ENCODE measurements at regions not wholly inside any gene's neighbourhood (a gene's known extent, or its start where the extent isn't known, plus 50 kb on each side); places are given as distances from the start of the nearest gene placed in this dataset.
"Not testable (repeated sequence)": the region's sequence is repeated elsewhere in the genome, so short reads cannot be mapped to it uniquely, and the experiment has no call there.

- DNase-seq (ENCODE audit: low spot score), result no peak
These were observed 702.7 kb downstream of the EPHA7 start for GRCh38 chr6:92716638-92717037.

DNA sequence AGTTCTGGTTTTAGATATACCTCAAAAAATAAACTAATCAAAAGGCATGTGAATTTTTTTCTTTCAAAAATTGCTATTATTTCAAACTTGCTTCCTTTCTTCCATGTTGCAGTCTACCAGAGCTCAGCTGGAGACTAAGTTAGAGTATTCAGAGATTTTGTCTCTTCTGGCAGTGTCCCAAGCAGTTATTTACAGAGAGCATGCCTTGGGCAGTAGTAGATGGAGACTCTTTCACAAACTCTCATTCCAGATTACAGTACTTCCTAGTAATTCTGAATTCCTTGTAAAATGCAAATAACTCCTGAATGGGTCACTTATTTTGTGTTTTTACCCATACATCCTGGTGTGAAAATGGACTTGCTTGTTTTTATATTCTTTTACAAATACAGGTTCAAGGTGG lies 703.4 kb downstream of the EPHA7 start:
- DNase-seq (ENCODE audit: low spot score), result no peak

GRCh38 chr6:92714346-92714745 lies 705.0 kb downstream of the EPHA7 start:
- DNase-seq (ENCODE audit: low spot score), result no peak

DNA sequence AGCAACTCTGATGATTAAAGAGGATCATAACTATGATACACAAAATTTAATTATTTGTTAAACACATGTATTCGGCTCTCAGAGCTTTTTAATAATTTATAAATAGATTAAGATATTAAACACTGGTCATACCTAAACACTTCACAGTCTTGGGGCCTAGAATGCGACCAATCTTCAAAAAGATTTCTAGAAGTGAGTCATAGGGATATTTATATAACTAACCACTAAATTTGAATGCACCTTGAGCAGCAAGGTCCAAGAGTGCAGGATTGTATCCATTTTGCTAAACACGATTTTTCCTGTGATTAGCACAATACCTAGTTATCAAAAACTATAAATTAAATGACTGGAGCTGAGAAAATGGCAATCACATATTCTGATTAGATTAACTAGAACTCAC lies 709.3 kb downstream of the EPHA7 start:
- DNase-seq (ENCODE audit: low spot score), result no peak

GRCh38 chr6:92708945-92709344 lies 710.4 kb downstream of the EPHA7 start:
- DNase-seq (ENCODE audit: low spot score), result no peak

GRCh38 chr6:92708270-92708669 lies 711.1 kb downstream of the EPHA7 start:
- DNase-seq (ENCODE audit: low spot score), result no peak

DNA sequence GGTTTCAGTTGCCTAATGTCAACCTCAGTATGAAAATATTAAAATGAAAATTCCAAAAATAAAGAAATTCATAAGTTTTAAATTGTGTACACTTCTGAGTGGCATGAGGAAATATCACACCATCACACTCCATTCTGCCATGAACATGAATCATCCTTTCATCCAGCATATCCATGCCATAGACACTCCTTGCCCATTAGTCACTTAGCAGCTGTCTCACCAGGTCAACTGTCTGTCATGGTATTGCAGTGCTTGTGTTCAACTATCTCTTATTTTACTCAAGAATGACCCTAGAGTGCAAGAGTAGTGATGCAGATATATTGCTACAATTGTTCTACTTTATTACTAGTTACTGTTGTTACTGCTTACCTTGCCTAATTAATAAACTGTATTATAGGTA lies 712.4 kb downstream of the EPHA7 start:
- no peak for DNase-seq (ENCODE audit: low spot score)

GRCh38 chr6:92701425-92702096 lies 717.8 kb downstream of the EPHA7 start:
- DNase-seq (ENCODE audit: low spot score), result no peak

- no peak for DNase-seq (ENCODE audit: low spot score)
These were observed 718.9 kb downstream of the EPHA7 start for GRCh38 chr6:92700411-92700810.

- no peak for DNase-seq (ENCODE audit: low spot score)
These were observed 728.3 kb downstream of the EPHA7 start for GRCh38 chr6:92690997-92691599.

DNA sequence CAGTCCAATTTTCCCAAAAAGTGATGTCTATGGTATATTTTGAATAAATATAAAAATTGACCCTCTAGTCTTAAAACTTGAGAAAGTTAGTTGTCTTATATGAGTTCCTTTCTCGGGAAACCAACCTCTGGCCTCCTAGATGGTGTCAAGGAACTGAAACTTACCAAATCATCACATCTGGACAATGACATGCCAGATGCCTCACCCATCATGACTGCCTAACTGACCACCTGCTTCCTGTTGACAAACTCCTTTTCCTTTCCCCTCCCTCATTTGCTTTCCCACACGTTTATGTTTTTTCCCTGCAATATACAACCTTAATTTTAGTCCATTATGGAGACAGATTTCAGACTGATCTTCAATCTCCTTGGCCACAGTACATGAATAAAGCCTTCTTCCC lies 731.0 kb downstream of the EPHA7 start:
- DNase-seq (ENCODE audit: low spot score), result no peak

- DNase-seq (ENCODE audit: low spot score), result no peak
These were observed 732.1 kb downstream of the EPHA7 start for GRCh38 chr6:92687278-92687677.

DNA sequence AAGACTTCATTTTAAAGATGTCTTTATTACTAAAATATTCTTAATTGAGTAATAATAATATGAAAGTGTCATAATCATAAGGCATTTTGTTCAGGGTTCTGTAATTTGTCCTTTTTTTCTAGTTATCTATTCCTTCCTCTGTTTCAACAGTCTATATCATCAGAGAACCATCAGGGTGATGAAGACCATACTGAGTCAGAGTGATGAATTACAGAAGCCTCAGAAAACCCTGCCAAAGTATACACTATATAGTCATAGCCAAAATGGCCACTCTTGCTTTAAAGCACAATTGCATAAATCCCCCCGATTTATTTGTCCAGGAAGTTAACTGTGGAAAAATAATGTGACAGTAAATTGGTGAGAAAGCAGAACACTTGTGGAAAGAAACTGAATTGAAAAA lies 735.0 kb downstream of the EPHA7 start:
- no peak for DNase-seq (ENCODE audit: low spot score)

DNA sequence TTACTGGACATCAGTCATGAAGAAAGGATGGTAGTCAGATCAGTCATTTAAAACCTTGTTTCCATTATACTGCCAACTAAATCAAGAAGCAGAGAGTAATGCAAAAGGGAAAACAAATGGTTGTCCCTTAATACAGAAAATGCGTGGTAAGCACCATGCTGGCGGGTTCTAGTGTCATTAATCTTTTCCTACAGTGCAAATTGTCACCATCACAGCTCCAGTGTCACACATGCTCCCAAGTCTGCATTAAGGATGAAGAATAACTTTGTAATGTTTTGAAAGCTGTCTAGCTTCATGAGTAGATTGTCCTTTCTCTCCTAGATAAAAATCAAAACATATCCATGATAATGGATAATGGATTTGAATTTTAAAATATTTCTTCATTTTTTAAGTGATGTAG lies 735.6 kb downstream of the EPHA7 start:
- no peak for DNase-seq (ENCODE audit: low spot score)

DNA sequence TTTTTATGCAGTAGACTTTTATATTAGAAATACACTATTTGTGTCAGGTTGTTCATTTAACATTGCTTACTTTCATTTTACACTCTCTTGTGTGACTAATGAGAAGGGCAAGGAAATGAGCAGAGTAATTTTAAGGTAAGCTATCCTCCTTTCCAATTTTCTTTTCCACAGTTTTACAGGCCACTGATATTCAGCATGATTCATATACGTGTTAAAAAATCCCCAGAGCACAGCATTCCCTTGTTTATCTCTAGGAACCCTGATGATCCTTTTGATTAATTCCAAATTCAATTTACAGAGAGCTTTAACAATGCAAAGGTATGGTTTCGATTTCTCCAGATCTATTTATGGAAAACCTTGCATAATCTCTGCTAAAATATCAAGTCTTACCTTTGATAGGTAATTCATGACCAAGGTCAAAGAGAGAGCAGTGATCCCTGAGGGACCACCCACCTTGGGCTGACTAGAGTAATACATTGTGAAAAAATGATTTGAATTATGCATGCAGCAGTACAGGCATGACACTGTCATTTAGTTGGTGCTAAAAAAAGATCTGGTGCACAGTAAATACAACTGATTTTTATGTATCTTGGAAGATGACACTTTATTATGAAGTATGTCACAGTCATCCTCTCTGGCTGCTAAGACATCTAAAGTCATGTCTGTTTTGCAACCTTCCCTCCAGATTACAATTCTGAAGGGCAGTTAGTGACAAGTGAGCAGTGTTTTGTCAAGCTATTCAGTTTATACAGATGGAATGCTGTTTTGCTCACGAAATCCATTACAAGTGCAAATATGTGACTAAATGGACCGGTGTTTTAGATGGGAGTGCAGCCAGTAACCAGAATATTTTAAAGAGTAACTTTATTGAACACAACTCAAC lies 736.6 kb downstream of the EPHA7 start:
- no peak for DNase-seq (ENCODE audit: low spot score)

- no peak for DNase-seq (ENCODE audit: low spot score)
These were observed 738.0 kb downstream of the EPHA7 start for GRCh38 chr6:92681401-92681800.

- not testable (repeated sequence) for DNase-seq (ENCODE audit: low spot score)
These were observed 747.9 kb downstream of the EPHA7 start for GRCh38 chr6:92671462-92671861.

GRCh38 chr6:92667843-92668242 lies 751.5 kb downstream of the EPHA7 start:
- DNase-seq (ENCODE audit: low spot score), result no peak

- no peak for DNase-seq (ENCODE audit: low spot score)
These were observed 770.8 kb downstream of the EPHA7 start for GRCh38 chr6:92648364-92649086.

DNA sequence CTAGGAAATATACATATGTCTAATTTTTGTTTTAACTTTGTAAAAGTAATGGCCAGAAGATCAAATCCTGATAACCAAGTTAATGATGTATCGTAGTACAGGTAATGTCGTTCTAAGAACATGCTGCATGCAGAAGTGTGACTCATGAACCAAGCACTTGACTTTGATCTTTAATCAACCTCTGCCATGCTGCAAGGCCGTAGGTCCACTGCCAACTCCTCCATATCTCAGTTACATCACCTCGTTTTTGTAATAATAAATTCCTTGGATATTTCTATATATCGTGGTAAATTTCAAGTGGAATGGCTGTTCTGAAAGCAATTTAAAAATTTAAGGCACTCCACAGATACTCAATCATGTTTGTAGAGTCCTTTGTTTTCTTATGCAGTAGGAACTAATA lies 771.7 kb downstream of the EPHA7 start:
- no peak for DNase-seq (ENCODE audit: low spot score)

DNA sequence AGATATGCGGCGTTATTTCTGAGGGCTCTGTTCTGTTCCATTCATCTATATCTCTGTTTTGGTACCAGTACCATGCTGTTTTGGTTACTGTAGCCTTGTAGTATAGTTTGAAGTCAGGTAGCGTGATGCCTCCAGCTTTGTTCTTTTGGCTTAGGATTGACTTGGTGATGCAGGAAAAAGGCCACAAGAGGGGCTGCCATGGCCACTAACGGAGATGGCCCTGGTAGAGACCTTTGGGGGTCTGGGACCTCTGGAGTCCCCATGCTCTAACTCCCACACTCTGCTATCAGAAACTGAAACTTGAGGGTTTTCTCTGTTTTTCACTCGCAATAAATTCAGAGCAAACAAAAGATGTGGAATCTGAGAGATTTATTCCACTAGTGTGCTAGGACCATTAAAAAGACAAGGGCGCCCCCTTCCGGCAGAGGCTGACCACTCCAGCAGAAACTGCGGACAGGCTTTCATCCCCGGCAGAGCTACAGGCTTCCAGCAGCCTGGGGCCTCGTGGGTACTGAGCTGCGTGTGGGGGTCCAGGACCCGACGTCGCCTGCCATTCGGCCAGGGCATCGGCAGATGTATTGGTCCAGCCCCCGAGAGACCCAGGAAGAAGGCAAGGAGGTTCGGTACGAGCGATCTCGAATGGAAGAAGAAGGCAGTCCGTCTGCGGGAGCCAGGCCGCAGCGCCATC lies 775.1 kb downstream of the EPHA7 start:
- peak; percentile 57 for DNase-seq (ENCODE audit: low spot score)

All from ecto neural progenitor cell (in vitro differentiated cells).